ENCODE measurements at regions not wholly inside any gene's neighbourhood (a gene's known extent, or its start where the extent isn't known, plus 50 kb on each side); places are given as distances from the start of the nearest gene placed in this dataset.

DNA sequence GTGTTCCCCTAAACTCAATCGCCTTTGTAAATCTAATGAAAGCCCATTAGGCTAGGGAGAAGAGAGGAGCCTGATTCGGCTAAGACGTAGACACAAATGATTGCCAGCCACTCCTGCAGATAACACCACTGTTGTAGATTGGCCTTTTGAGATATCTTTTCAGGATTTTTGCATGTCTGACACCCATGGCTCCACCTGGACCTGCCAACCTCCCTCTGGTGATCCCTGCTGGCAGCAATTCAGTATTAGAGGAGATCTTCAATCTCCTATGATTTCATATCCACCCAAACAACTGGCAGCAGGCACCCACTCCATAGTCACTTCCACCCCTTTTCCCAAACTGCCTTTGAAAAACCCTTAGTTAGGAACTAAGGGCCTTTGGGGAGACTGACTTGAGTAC, 191.9 kb upstream of the UBL3 start:
- POLR2A ChIA-PET, result no interaction called here
- TF ChIP-seq JUN (IDR thresholded peaks at IDR 0.05; ENCODE audit: borderline replicate concordance, insufficient read depth, insufficient read length, low read depth), result no peak
- TF ChIP-seq POLR2A (IDR thresholded peaks at IDR 0.05; ENCODE audit: low read depth, low read length), result no peak
- TF ChIP-seq, protein P1, sequence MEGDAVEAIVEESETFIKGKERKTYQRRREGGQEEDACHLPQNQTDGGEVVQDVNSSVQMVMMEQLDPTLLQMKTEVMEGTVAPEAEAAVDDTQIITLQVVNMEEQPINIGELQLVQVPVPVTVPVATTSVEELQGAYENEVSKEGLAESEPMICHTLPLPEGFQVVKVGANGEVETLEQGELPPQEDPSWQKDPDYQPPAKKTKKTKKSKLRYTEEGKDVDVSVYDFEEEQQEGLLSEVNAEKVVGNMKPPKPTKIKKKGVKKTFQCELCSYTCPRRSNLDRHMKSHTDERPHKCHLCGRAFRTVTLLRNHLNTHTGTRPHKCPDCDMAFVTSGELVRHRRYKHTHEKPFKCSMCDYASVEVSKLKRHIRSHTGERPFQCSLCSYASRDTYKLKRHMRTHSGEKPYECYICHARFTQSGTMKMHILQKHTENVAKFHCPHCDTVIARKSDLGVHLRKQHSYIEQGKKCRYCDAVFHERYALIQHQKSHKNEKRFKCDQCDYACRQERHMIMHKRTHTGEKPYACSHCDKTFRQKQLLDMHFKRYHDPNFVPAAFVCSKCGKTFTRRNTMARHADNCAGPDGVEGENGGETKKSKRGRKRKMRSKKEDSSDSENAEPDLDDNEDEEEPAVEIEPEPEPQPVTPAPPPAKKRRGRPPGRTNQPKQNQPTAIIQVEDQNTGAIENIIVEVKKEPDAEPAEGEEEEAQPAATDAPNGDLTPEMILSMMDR (IDR thresholded peaks at IDR 0.05; ENCODE audit: extremely low read depth in 1 of 2, insufficient read depth in 1 of 2, low read depth in 1 of 2, low read length in 2 of 2), result no peak
- no peak for TF ChIP-seq EZH2 (IDR thresholded peaks at IDR 0.05; ENCODE audit: borderline replicate concordance, low read depth, low read length, severe bottlenecking)
- no peak for TF ChIP-seq MAX (IDR thresholded peaks at IDR 0.05; ENCODE audit: insufficient read depth, insufficient read length)
- H3K4me1 ChIP-seq (ENCODE audit: control insufficient read depth, extremely low read depth, insufficient read depth, low read length), result no peaks in the 10 kb centered on the region
- no peak overlapping the region for H3K4me2 ChIP-seq (ENCODE audit: insufficient read depth, low read length)
- H3K27ac ChIP-seq (ENCODE audit: insufficient read depth, low read depth, low read length), result no peak overlapping the region
- no peak for DNase-seq (ENCODE audit: low read depth, low spot score)
- no peaks in the 10 kb centered on the region for H3K9me1 ChIP-seq (replicated peaks; ENCODE audit: control insufficient read depth, extremely low read depth, insufficient read depth, low read length)
- intact Hi-C loops (cut with micrococcal nuclease) (no loop called here), dilution Hi-C loops (cut with MboI; ENCODE audit: extremely low pct_ligation_motif_present, low sequenced_read_pairs) (no loop called here)
- CTCF ChIA-PET, result no interaction called here
- no TSS peak for BruUV-seq (replicated peaks)
- peaks cover 0 to 11% of the 10 kb centered on the region in 2 experiments for H3K27me3 ChIP-seq (ENCODE audit: control insufficient read depth in 2 of 2, insufficient read depth in 2 of 2, low read length in 2 of 2)
- H3K4me3 ChIP-seq (replicated peaks in 1 of 3; ENCODE audit: insufficient read depth in 1 of 3, low read depth in 1 of 3, low read length in 3 of 3), result no peak overlapping the region
- no peaks in the 10 kb centered on the region for H3K36me3 ChIP-seq (ENCODE audit: control insufficient read depth in 2 of 2, extremely low read depth in 1 of 2, insufficient read depth in 2 of 2, low read length in 2 of 2)
- no peaks in the 10 kb centered on the region for H4K20me1 ChIP-seq (replicated peaks; ENCODE audit: control insufficient read depth, extremely low read depth, insufficient read depth, low read length)
- no peak overlapping the region for H3K9ac ChIP-seq (replicated peaks; ENCODE audit: extremely low read depth, insufficient read depth, low read length)
- no peaks in the 10 kb centered on the region for H3K9me3 ChIP-seq (replicated peaks; ENCODE audit: control insufficient read depth, insufficient read depth, low read length)
- no peak for FAIRE-seq
- H2AFZ ChIP-seq (ENCODE audit: low read depth, low read length), result no peak overlapping the region
- no peaks in the 10 kb centered on the region for H3K79me2 ChIP-seq (ENCODE audit: control insufficient read depth, insufficient read depth, low read length)

GRCh38 chr13:30039511-30039911, 189.1 kb upstream of the UBL3 start:
- DNase-seq (ENCODE audit: low read depth, low spot score) (no peak), FAIRE-seq (no peak)
- H3K4me1 ChIP-seq (ENCODE audit: control insufficient read depth, extremely low read depth, insufficient read depth, low read length), result no peaks in the 10 kb centered on the region
- peaks cover 0 to 11% of the 10 kb centered on the region in 2 experiments for H3K27me3 ChIP-seq (ENCODE audit: control insufficient read depth in 2 of 2, insufficient read depth in 2 of 2, low read length in 2 of 2)
- no peak overlapping the region for H3K4me2 ChIP-seq (ENCODE audit: insufficient read depth, low read length)
- no TSS peak for BruUV-seq (replicated peaks)
- no peak overlapping the region for H2AFZ ChIP-seq (ENCODE audit: low read depth, low read length)
- H3K9ac ChIP-seq (replicated peaks; ENCODE audit: extremely low read depth, insufficient read depth, low read length), result no peak overlapping the region
- no peaks in the 10 kb centered on the region for H4K20me1 ChIP-seq (replicated peaks; ENCODE audit: control insufficient read depth, extremely low read depth, insufficient read depth, low read length)
- intact Hi-C loops (cut with micrococcal nuclease), result no loop called here
- no peak overlapping the region for H3K27ac ChIP-seq (ENCODE audit: insufficient read depth, low read depth, low read length)
- H3K4me3 ChIP-seq (replicated peaks in 1 of 3; ENCODE audit: insufficient read depth in 1 of 3, low read depth in 1 of 3, low read length in 3 of 3), result no peak overlapping the region
- no peaks in the 10 kb centered on the region for H3K9me3 ChIP-seq (replicated peaks; ENCODE audit: control insufficient read depth, insufficient read depth, low read length)
- POLR2A ChIA-PET, result no interaction called here
- H3K79me2 ChIP-seq (ENCODE audit: control insufficient read depth, insufficient read depth, low read length), result no peaks in the 10 kb centered on the region
- no peaks in the 10 kb centered on the region for H3K36me3 ChIP-seq (ENCODE audit: control insufficient read depth in 2 of 2, extremely low read depth in 1 of 2, insufficient read depth in 2 of 2, low read length in 2 of 2)
- CTCF ChIA-PET, result no interaction called here
- H3K9me1 ChIP-seq (replicated peaks; ENCODE audit: control insufficient read depth, extremely low read depth, insufficient read depth, low read length), result no peaks in the 10 kb centered on the region
- dilution Hi-C loops (cut with MboI; ENCODE audit: extremely low pct_ligation_motif_present, low sequenced_read_pairs), result no loop called here
- TF ChIP-seq POLR2A (IDR thresholded peaks at IDR 0.05; ENCODE audit: low read depth, low read length), result no peak
- no peak for TF ChIP-seq GATA2 (IDR thresholded peaks at IDR 0.05; ENCODE audit: insufficient read depth, insufficient read length, low read depth, low read length)
- TF ChIP-seq POLR2AphosphoS5 (IDR thresholded peaks at IDR 0.05; ENCODE audit: insufficient read depth, low read depth, low read length), result no peak
- TF ChIP-seq FOS (IDR thresholded peaks at IDR 0.05; ENCODE audit: borderline replicate concordance, insufficient read depth, low read length), result no peak
- TF ChIP-seq JUN (IDR thresholded peaks at IDR 0.05; ENCODE audit: borderline replicate concordance, insufficient read depth, insufficient read length, low read depth), result no peak
- no peak for TF ChIP-seq MAX (IDR thresholded peaks at IDR 0.05; ENCODE audit: insufficient read depth, insufficient read length)
- TF ChIP-seq, protein P1 (IDR thresholded peaks at IDR 0.05; ENCODE audit: extremely low read depth in 1 of 2, insufficient read depth in 1 of 2, low read depth in 1 of 2, low read length in 2 of 2), result no peak
- no peak for TF ChIP-seq EZH2 (IDR thresholded peaks at IDR 0.05; ENCODE audit: borderline replicate concordance, low read depth, low read length, severe bottlenecking)
- no peak for TF ChIP-seq MYC (IDR thresholded peaks at IDR 0.05; ENCODE audit: low read depth, low read length)
